GM21786 (cell line): ENCODE measurements at regions not wholly inside any gene's neighbourhood (a gene's known extent, or its start where the extent isn't known, plus 50 kb on each side); places are given as distances from the start of the nearest gene placed in this dataset.
"Not testable (repeated sequence)": the region's sequence is repeated elsewhere in the genome, so short reads cannot be mapped to it uniquely, and the experiment has no call there.

Source experiments
- ATAC-seq: cut with Tn5 transposase; IDR thresholded peaks from one replicate; pipeline ENCODE4 v1.9.1; 2021; ENCODE audit not compliant: unreplicated experiment

DNA sequence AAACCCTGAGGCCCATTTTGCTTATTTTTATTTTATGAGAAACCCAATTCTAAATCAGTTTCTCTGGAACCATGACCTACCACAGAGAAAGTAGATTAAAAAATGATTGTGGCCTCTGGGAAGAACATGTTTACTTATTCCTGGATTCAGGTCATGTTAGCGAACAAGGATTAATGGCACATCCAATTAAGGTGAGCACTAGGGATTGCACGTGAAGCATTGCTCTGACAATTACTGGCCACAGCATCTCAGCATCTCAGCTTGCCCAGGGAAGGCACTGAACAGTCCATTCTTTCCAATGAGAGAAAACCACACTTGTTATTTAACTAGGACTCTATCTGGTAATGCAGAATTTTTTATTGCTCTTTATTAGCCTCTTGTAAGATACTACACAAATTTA, 119.8 kb downstream of the ZNF330 start:
- no peak for ATAC-seq

GRCh38 chr4:141346144-141346543, 125.4 kb downstream of the ZNF330 start:
- no peak for ATAC-seq

DNA sequence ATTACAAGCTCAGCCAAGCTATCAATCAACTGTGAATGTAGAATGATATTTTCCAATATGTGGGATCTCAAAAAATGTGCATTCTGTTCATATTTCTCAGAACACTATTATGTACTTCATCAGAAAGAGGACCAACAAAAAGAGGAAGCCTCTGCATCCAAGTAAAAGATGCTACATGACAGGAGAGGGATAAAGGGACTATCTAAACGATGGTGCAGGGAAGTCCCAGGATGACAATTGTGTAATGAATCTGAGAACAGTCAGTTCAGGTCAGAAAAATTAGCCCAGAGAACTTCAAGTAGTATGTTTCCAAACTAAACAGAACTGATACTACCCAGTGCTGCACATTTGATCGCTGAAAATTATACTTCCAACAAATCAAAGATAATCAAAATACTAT, 127.0 kb downstream of the ZNF330 start:
- no peak for ATAC-seq

- ATAC-seq: peak; percentile 51
Measured at GRCh38 chr4:141348125-141348524, 127.4 kb downstream of the ZNF330 start.

DNA sequence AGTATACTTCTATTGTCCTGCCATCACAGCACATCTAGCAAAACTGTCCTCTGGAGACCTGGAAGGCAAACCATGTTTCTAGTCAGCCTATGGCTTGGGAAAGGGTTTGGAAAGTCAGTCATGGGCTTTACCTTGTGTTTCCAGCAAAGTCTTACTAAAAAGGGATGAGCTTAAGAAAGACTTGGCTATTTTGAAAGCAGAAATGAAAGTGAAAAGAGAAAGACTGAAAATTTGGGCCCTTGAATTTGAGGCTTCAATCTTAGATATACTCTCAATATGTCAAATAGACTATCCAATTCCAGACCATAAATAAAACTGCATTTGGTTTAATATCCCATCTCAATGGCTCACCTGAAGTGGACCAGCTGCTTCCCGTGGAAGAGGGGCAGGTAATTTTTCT, 127.9 kb downstream of the ZNF330 start:
- peak; percentile 40 for ATAC-seq

DNA sequence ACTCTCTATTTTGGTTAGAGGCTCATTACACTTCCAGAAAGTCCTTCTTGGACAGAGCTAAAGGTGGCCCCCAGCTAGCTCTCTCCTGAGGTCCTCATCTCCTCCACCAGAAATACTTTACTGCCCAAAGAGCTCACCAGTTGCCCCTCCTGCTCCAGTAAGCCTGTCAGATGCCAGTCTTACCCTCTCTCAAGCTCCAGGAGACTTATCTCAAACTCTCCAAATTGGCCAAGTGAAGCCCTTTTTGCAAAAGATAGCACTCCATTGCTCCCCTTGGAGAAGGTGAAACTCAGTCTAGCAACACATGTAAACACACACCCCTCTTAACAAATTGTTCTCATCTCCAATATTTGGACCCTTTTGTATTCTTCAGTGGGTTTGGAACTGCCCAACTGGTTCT, 128.5 kb downstream of the ZNF330 start:
- no peak for ATAC-seq

DNA sequence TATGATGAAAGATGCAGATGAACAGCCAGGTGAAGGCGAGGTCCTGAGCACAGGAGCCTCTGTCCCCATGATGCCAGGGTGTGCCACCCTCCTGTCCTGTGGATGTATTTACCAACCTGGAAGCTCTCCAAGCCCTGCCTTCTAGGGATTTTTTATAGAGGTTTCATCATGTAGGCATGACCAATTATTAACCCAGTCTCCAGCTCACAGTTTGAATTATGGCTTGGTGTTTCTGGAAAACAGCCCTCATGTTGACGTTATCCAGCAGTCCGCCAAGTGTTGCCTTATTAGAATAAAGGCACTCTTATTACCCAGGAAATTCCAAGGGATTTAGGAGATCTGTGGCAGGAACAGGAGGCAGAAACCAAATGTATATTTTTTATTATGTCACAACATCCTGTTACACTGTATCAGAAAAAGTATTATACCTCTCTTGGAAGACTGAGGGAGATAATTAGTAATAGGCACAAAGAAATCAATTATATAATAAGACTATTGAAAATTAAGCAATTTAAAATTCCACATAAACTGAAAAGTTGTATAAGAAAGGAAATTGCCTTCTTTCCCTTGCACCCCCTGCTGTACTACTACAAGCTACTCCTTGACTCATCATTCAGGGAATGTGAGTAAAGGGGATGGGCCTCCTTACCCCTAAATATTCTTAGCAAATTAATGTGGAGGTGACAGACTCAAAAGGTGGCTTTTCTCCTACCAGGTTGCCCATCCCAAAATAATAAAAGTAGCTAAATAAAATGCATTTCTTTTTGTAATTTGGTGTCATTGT, 129.6 kb downstream of the ZNF330 start:
- ATAC-seq: no peak

- ATAC-seq: no peak
Measured at GRCh38 chr4:141352331-141352730, 131.6 kb downstream of the ZNF330 start.

GRCh38 chr4:141352909-141353525, 132.3 kb downstream of the ZNF330 start:
- ATAC-seq: no peak

DNA sequence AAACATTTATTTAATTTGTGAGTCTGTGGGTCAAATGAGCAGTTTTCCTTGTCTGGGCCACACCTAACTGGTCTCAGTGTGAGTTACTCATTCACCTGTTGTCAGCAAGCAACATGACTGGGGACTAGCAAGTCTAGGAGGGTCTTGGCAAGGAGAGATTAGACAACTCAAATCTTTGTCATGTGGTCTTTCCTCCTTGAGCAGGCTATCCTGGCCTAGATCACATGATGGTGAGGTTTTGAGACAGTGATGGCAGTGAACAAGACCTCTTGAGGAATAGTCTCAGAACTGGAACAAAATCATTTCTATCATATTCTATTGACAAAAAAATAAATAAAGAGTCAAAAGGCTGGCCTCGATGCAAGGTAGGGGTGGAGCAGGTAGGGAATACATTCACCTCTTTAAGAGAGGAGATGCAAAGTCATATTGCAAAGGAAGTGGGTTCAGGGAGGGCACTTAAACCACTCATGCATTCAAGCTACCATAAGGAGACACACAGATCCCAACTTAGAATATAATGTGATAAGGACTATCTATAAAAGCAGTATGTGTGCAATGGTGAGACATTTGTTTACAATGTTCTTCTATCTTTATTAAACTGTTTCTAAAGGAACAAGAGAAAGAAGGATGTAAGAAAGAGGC, 135.7 kb downstream of the ZNF330 start:
- ATAC-seq: no peak

GRCh38 chr4:141356963-141357335, 136.3 kb downstream of the ZNF330 start:
- no peak for ATAC-seq

DNA sequence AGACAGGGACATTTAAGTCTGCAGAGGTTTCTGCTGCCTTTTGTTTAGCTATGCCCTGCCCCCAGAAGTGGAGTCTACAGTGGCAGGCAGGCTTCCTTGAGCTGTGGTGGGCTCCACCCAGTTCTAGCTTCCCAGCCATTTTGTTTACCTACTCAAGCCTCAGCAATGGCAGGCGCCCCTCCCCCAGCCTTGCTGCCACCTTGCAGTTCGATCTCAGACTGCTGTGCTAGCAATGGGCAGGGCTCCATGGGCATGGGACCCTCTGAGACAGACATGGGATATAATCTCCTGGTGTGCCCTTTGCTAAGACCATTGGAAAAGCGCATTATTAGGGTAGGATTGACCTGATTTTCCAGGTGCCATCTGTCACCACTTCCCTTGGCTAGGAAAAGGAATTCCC, 147.5 kb downstream of the ZNF330 start:
- not testable (repeated sequence) for ATAC-seq

DNA sequence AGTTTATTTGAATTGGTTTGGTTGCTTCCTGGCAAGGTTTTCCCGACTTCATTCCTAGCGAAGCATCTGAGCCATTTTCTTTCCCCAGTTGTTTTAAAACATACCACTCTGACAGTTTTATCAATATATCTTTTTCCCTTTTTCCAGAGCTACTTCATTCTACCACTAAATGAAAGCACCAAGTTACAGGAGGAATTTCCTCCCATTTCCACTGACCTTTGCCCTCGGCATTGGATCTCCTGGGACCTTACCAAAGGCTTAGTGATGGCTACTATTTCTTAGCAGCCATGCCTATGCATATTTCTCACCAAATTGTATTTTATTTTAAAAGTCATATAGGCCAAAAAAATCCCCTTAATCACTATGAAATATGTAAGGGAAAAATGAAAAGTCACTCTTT, 150.5 kb downstream of the ZNF330 start:
- ATAC-seq: no peak

DNA sequence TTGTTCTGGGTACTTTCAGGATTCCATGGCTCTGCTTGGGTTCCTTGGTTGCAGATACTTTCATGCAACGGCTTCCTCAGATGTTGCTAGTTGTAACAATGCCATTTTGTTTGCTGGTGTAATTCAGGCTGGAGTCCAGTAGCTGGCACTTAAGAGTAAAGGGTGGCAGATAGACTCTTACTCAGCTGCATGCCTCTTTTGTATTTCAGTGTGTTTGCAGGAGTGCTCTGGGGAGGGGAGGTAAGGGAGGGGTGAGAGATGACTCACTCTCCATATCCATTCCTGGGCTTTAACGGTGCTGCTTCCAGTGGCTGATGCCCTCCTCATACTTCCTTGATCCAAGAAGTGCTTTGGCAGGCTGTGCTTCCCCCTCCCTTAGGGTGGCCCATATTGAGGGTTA, 155.2 kb downstream of the ZNF330 start:
- no peak for ATAC-seq

- peak; percentile 42 for ATAC-seq
Measured at GRCh38 chr4:141376769-141377168, 156.1 kb downstream of the ZNF330 start.

DNA sequence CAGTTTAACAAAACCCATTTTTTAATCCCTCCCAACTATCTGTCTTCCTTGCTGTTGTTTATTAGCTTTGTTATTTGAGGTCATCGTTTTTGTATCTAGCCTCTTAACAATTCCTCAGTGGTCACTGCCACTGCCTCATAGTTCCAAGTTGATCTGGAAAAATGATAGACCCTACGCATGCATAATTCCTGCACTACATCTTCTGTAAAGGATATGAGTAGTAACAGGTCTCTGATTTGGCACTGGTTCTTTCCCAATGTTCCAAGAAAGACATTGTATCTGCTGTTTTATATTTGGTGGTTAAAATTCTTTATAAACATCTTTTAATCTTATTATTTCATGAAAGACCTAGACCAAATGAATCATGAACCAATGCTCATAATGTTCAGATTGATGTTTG, 166.6 kb downstream of the ZNF330 start:
- ATAC-seq: no peak

- no peak for ATAC-seq
Measured at GRCh38 chr4:141388481-141388880, 167.8 kb downstream of the ZNF330 start.

- no peak for ATAC-seq
Measured at GRCh38 chr4:141389649-141390048, 169.0 kb downstream of the ZNF330 start.

- ATAC-seq: peak; percentile 43
Measured at GRCh38 chr4:141390571-141390970, 169.9 kb downstream of the ZNF330 start.

DNA sequence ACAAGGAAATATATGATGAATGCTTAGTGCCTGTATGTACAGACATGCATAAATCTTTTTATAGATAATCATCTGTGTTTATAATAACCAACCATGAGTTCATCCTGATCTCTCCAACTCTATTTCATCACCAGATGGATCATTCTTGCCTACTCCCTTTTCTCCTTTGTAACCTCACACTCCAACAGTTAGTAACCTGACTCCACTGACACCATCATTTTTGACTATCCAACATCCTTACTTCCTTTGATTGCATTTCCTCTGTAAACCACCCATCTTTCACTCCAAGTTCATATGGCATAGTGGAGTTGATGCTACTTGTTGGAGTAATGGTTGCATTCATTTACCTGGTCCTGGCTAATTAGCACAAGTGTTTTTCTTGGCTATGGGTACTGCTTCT, 170.6 kb downstream of the ZNF330 start:
- ATAC-seq: no peak

DNA sequence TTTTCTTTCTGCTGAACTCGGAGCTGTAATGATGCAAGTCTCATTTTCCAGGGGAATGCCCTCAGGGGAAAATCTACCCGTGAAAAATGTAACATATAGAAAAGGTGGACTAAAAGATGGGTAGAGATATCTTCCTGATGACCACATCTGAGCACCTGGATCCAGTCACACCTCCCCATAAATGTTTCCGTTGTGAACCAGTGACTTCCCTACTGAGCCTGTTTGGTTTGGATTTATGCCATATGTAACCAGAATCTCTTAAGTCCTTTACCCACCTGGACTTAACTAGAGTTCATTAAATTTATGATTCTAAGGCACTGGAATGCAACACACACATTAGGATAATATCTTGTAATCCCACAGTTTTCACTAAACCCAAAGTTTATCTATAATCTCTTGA, 171.1 kb downstream of the ZNF330 start:
- ATAC-seq: no peak

GRCh38 chr4:141395246-141395830, 174.6 kb downstream of the ZNF330 start:
- ATAC-seq: no peak
